ENCODE measurements at regions not wholly inside any gene's neighbourhood (a gene's known extent, or its start where the extent isn't known, plus 50 kb on each side); places are given as distances from the start of the nearest gene placed in this dataset.

GRCh38 chr12:127448906-127449305, 818.1 kb upstream of the TMEM132C start:
- H3K36me3 Mint-ChIP-seq (ENCODE audit: insufficient read depth), result no peaks in the 10 kb centered on the region
- DNase-seq (ENCODE audit: low spot score, unreplicated experiment), result no peak
- H3K27me3 Mint-ChIP-seq, result peaks cover 12% of the 10 kb centered on the region
- no peak overlapping the region for H3K4me3 Mint-ChIP-seq (ENCODE audit: low read depth)
- no peak overlapping the region for H3K27ac Mint-ChIP-seq
- H3K4me1 Mint-ChIP-seq (ENCODE audit: low read depth), result peaks cover 6% of the 10 kb centered on the region
- H3K9me3 Mint-ChIP-seq (ENCODE audit: low read depth), result no peaks in the 10 kb centered on the region
- TF ChIP-seq CTCF (IDR thresholded peaks at IDR 0.05; ENCODE audit: unreplicated experiment), result no peak

- Mint-ChIP-seq H3K36me3 (ENCODE audit: insufficient read depth) (no peaks in the 10 kb centered on the region), H3K4me3 (ENCODE audit: low read depth) (no peak overlapping the region), H3K27me3 (peaks cover 25% of the 10 kb centered on the region), H3K27ac (no peak overlapping the region), H3K9me3 (ENCODE audit: low read depth) (no peaks in the 10 kb centered on the region), H3K4me1 (ENCODE audit: low read depth) (peaks cover 11% of the 10 kb centered on the region)
- peak; percentile 22 for TF ChIP-seq CTCF (IDR thresholded peaks at IDR 0.05; ENCODE audit: unreplicated experiment)
- no peak for DNase-seq (ENCODE audit: low spot score, unreplicated experiment)
These were observed 816.1 kb upstream of the TMEM132C start for GRCh38 chr12:127450826-127451225.

- Mint-ChIP-seq H3K4me1 (ENCODE audit: low read depth) (peaks cover 7% of the 10 kb centered on the region), H3K36me3 (ENCODE audit: insufficient read depth) (no peaks in the 10 kb centered on the region), H3K4me3 (ENCODE audit: low read depth) (peak overlapping the region; percentile 56), H3K27me3 (peaks cover 46% of the 10 kb centered on the region), H3K9me3 (ENCODE audit: low read depth) (no peaks in the 10 kb centered on the region), H3K27ac (no peak overlapping the region)
- TF ChIP-seq CTCF (IDR thresholded peaks at IDR 0.05; ENCODE audit: unreplicated experiment), result peak; percentile 38
- DNase-seq (ENCODE audit: low spot score, unreplicated experiment), result peak; percentile 35
These were observed 811.4 kb upstream of the TMEM132C start for GRCh38 chr12:127455347-127456265.

DNA sequence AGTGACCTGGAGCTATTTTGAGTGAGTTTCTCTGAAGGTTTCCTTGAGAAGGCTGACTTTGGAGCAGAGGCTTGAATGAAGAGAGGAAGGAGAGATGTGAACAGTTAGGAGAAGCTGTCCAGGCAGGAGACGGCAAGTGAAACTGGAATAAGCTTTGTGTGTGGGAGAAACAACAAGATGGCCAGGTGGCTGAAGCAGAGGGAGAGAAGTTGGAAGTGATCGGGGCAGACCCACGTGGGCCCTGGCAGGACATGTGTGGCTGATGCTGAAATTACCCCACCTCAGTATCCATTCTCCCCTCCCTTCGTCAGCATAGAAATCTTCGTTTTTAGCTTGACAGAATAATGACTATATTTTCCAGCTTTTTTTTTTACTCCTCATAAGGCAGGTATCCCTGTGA, 809.2 kb upstream of the TMEM132C start:
- no peak for DNase-seq (ENCODE audit: low spot score, unreplicated experiment)
- peaks cover 4% of the 10 kb centered on the region for H3K9me3 Mint-ChIP-seq (ENCODE audit: low read depth)
- H3K27me3 Mint-ChIP-seq, result peaks cover 41% of the 10 kb centered on the region
- TF ChIP-seq CTCF (IDR thresholded peaks at IDR 0.05; ENCODE audit: unreplicated experiment), result no peak
- no peaks in the 10 kb centered on the region for H3K36me3 Mint-ChIP-seq (ENCODE audit: insufficient read depth)
- peaks cover 7% of the 10 kb centered on the region for H3K4me1 Mint-ChIP-seq (ENCODE audit: low read depth)
- no peak overlapping the region for H3K27ac Mint-ChIP-seq
- no peak overlapping the region for H3K4me3 Mint-ChIP-seq (ENCODE audit: low read depth)

DNA sequence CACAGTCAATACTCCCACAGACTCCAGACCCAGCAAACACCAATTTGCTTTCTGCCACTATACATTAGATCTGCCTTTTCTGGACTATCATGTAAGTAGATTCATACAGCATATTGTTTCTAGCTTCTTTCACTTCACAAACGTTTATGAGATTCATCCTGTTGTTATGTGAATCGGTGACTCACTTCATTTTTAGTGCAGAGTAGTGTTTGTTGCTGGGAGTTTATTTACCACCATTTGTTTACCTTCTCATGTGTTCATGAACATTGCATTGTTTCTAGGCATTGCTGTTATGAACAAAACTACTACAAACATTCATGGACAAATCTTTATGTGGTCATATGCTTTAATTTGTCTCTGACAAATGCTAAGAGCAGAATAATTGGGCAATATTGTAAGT, 807.8 kb upstream of the TMEM132C start:
- peaks cover 5% of the 10 kb centered on the region for H3K4me1 Mint-ChIP-seq (ENCODE audit: low read depth)
- no peak for TF ChIP-seq CTCF (IDR thresholded peaks at IDR 0.05; ENCODE audit: unreplicated experiment)

More for the DNA sequence above, 807.8 kb upstream of the TMEM132C start:
- H3K9me3 Mint-ChIP-seq (ENCODE audit: low read depth), result peaks cover 4% of the 10 kb centered on the region
- H3K27me3 Mint-ChIP-seq, result peaks cover 31% of the 10 kb centered on the region
- H3K4me3 Mint-ChIP-seq (ENCODE audit: low read depth), result no peak overlapping the region
- no peaks in the 10 kb centered on the region for H3K36me3 Mint-ChIP-seq (ENCODE audit: insufficient read depth)
- no peak overlapping the region for H3K27ac Mint-ChIP-seq
- DNase-seq (ENCODE audit: low spot score, unreplicated experiment), result no peak

Measured in progenitor cell of endocrine pancreas (in vitro differentiated cells).